ENCODE measurements at regions not wholly inside any gene's neighbourhood (a gene's known extent, or its start where the extent isn't known, plus 50 kb on each side); places are given as distances from the start of the nearest gene placed in this dataset.

GRCh38 chr5:97591781-97592180 lies 408.7 kb upstream of the RIOK2 start:
- 66% methylated on average over 1 of the region's 1 CpG for WGBS
- Histone ChIP-seq H3K27me3 (replicated peaks; ENCODE audit: insufficient read depth) (no peaks in the 10 kb centered on the region), H3K9me3 (no peaks in the 10 kb centered on the region), H3K27ac (no peak overlapping the region), H3K4me1 (replicated peaks) (no peaks in the 10 kb centered on the region), H3K36me3 (no peaks in the 10 kb centered on the region), H3K4me3 (no peak overlapping the region)
- intact Hi-C loops (cut with DNase I) = no loop called here
- no peak for DNase-seq (ENCODE audit: low spot score)
- no peak for TF ChIP-seq POLR2A (IDR thresholded peaks at IDR 0.05)
- TF ChIP-seq CTCF (IDR thresholded peaks at IDR 0.05) = no peak
- no peak for TF ChIP-seq POLR2AphosphoS5 (IDR thresholded peaks at IDR 0.05)

- TF ChIP-seq POLR2AphosphoS5 (IDR thresholded peaks at IDR 0.05) (no peak), POLR2A (IDR thresholded peaks at IDR 0.05) (no peak), CTCF (IDR thresholded peaks at IDR 0.05) (no peak)
- Histone ChIP-seq H3K4me1 (replicated peaks) (no peaks in the 10 kb centered on the region), H3K4me3 (no peak overlapping the region), H3K36me3 (no peaks in the 10 kb centered on the region), H3K27me3 (replicated peaks; ENCODE audit: insufficient read depth) (no peaks in the 10 kb centered on the region), H3K27ac (no peak overlapping the region), H3K9me3 (no peaks in the 10 kb centered on the region)
- intact Hi-C loops (cut with DNase I) = no loop called here
- no peak for DNase-seq (ENCODE audit: low spot score)
Observed at GRCh38 chr5:97600486-97600885, 417.4 kb upstream of the RIOK2 start.

- no peak for DNase-seq (ENCODE audit: low spot score)
- no peaks in the 10 kb centered on the region for H3K4me1 ChIP-seq (replicated peaks)
- no peak overlapping the region for H3K4me3 ChIP-seq
- H3K36me3 ChIP-seq = no peaks in the 10 kb centered on the region
- no peak overlapping the region for H3K27ac ChIP-seq
- no peaks in the 10 kb centered on the region for H3K27me3 ChIP-seq (replicated peaks; ENCODE audit: insufficient read depth)
- TF ChIP-seq POLR2A (IDR thresholded peaks at IDR 0.05) (no peak), CTCF (IDR thresholded peaks at IDR 0.05) (no peak), POLR2AphosphoS5 (IDR thresholded peaks at IDR 0.05) (no peak)
- H3K9me3 ChIP-seq = no peaks in the 10 kb centered on the region
- intact Hi-C loops (cut with DNase I) = no loop called here
- 83% methylated on average over 3 of the region's 3 CpGs for WGBS
Observed at GRCh38 chr5:97601651-97602050, 418.6 kb upstream of the RIOK2 start.

GRCh38 chr5:97606531-97606930 lies 423.5 kb upstream of the RIOK2 start:
- H3K4me1 ChIP-seq (replicated peaks) = no peaks in the 10 kb centered on the region
- no peak for TF ChIP-seq CTCF (IDR thresholded peaks at IDR 0.05)
- no peak for TF ChIP-seq POLR2AphosphoS5 (IDR thresholded peaks at IDR 0.05)
- TF ChIP-seq POLR2A (IDR thresholded peaks at IDR 0.05) = no peak
- no peak overlapping the region for H3K27ac ChIP-seq
- no peaks in the 10 kb centered on the region for H3K36me3 ChIP-seq
- DNase-seq (ENCODE audit: low spot score) = no peak
- H3K9me3 ChIP-seq = no peaks in the 10 kb centered on the region
- no peak overlapping the region for H3K4me3 ChIP-seq
- intact Hi-C loops (cut with DNase I) = no loop called here
- no peaks in the 10 kb centered on the region for H3K27me3 ChIP-seq (replicated peaks; ENCODE audit: insufficient read depth)

- no peaks in the 10 kb centered on the region for H3K27me3 ChIP-seq (replicated peaks; ENCODE audit: insufficient read depth)
- no peak for DNase-seq (ENCODE audit: low spot score)
- 67% methylated on average over 4 of the region's 4 CpGs for WGBS
- no peak overlapping the region for H3K27ac ChIP-seq
- TF ChIP-seq POLR2AphosphoS5 (IDR thresholded peaks at IDR 0.05) = no peak
- TF ChIP-seq CTCF (IDR thresholded peaks at IDR 0.05) = no peak
- TF ChIP-seq POLR2A (IDR thresholded peaks at IDR 0.05) = no peak
- intact Hi-C loops (cut with DNase I) = no loop called here
- no peaks in the 10 kb centered on the region for H3K36me3 ChIP-seq
- no peaks in the 10 kb centered on the region for H3K9me3 ChIP-seq
- H3K4me1 ChIP-seq (replicated peaks) = no peaks in the 10 kb centered on the region
- no peak overlapping the region for H3K4me3 ChIP-seq
Observed at GRCh38 chr5:97608501-97608900, 425.5 kb upstream of the RIOK2 start.
